Caki2 (cell line): ENCODE measurements at regions not wholly inside any gene's neighbourhood (a gene's known extent, or its start where the extent isn't known, plus 50 kb on each side); places are given as distances from the start of the nearest gene placed in this dataset.

ENCODE experiments used
- DNase-seq: peaks from one replicate; pipeline ENCODE4 v3.0.0-alpha.2; 2015; ENCODE audit warnings: low read depth
- in situ Hi-C: cut with HindIII; loops from 2 replicates; pipeline ENCODE4 v1.10.0; 2016; ENCODE audit warnings: low sequenced_read_pairs, low pct_unique_long_range_greater_than_20kb, mixed read lengths

DNA sequence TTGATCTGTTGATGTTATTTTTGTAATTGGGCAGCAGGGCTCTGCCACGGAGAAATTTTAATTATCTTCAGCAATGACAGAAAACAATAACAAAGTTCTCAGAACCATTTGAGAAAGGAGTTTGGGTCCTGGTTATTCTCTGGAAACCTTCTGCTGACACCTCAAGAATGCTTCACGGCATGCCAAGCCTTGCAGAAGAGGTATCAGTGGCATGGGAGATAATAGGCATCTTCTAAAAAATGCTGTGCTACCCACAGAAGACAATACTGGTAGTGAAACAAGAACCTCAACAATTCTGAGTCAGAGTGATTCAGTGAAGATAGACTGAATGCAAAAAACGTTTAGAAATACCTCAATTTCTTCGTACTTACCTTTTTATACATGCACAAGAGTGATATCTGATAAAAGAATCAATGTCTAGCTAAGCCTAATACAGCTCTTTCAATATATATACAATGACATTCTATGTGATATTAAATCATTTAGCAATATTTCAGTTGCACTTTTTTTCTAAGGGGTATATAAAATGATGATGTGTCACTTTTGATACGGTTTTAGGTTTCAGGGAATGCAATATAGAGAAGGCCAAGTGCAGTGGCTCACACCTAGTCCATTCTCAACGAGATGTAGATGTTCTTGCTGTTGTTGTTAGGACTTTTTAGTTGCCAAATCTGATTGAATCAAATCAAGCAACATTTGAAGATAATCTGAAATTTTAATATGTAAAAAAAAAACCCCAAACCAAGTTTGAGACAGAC lies 110.4 kb upstream of the COL21A1 start:
- no peak for DNase-seq
- in situ Hi-C loops = loop anchor here (25.0 kb wide), 1 partner anchor 230 kb away; no protein-coding TSS in a partner anchor

DNA sequence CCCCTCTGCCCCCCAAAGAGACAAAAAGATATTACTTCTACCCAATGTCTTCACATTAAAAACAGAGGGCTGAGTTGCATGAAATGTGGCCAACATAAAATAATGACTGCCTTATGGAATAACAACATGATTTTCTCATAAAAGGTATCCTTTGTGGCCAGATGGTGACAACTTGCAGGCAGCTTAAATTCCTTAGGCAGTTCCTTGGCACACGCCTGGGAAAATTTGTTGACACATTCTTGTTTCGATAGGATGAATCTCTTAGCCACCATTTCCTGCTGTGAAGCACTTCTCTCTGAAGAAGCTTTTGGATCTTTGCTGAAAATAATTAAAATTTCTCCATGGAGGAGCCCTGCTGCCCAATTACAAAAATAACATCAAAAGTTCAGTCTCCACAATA lies 109.0 kb upstream of the COL21A1 start:
- no peak for DNase-seq
- in situ Hi-C loops = loop anchor here (25.0 kb wide), 1 partner anchor 231 kb away; no protein-coding TSS in a partner anchor

DNA sequence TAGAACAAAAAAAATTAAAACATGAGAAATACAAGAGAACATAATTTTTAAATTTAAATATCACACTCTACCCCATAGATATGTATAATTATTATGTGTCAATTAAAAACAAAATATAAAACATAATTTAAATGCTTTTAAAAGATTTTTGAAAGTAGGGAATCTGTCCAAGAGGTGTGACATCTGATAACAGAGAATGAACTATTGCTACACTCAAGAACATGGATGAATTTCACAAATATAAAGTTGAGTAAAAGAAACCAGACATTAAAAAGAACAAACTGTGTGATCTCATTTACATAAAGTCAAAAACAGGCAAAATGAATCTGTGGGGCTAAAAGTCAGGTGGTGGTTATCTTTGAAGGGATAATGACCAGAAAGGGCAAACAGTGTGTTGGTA lies 106.5 kb upstream of the COL21A1 start:
- DNase-seq = no peak
- in situ Hi-C loops = loop anchor here (25.0 kb wide), 1 partner anchor 233 kb away; no protein-coding TSS in a partner anchor

DNA sequence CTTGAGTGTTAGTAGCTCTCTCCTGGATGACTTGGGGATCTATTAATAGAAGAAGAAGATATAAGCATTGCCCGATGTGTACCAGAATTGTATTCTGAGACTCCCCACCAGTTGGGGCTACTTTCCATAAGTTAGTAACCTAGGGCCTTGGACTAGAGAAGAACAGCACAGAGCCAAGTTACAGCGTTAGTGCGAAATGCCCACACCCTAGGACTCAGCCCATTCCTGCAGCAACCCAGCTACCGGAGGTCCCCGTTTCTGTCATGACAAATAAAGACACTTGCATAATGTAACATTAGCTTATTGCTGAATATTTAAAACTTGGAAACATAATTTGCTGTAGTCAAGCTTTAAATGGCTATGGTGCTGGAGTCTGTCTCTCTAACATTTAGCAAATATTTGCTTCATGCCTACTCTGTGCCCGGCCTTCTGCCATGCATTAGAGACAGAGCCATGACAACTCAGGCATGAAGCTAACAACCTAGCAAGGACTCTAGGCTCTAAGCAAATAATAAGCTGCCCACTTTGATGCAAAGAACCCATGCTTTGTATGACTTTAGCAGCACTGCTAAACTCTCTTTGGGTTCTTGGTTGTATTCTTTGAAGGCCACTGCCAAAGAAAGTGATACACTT lies 103.4 kb upstream of the COL21A1 start:
- DNase-seq = no peak
- in situ Hi-C loops = loop anchor here (25.0 kb wide), 1 partner anchor 237 kb away; no protein-coding TSS in a partner anchor

DNA sequence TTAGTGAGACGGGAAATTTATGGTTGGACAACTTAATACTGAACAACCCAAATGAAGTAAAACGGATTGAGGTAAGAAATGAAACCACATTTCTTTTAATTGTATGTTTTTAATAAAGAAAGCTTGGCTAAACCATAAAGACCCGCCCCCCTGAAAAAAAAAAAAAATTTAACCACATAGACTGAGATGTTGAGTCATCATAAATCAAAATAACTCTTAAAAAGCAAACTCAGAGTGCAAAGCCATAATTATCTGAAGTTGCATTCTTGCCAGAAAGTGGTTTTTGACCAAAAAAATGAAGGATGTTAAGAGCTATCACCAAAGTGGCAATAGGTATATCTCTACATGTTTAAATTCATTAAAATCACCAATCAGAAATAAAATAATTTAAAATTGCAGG lies 101.8 kb upstream of the COL21A1 start:
- in situ Hi-C loops = no loop called here
- DNase-seq = no peak

DNA sequence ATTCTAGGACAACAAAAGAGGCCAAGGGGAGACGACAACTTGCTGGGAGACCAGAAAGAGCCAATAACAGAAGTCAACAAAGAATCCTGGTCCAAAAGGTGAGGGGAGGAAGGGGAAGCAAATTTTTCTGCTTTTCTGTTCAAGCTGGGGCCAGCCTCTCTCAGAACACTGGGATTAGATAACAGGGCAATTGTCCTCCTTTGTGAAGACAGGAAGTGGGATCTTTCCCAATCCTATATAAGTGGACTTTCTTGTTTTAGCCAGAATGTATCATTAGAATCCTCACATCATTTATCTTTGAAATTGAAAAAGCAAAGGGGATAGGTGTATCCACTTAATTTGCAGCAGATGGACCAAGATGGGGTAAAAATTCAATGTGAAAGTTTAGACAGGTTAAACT lies 101.2 kb upstream of the COL21A1 start:
- in situ Hi-C loops = no loop called here
- no peak for DNase-seq

DNA sequence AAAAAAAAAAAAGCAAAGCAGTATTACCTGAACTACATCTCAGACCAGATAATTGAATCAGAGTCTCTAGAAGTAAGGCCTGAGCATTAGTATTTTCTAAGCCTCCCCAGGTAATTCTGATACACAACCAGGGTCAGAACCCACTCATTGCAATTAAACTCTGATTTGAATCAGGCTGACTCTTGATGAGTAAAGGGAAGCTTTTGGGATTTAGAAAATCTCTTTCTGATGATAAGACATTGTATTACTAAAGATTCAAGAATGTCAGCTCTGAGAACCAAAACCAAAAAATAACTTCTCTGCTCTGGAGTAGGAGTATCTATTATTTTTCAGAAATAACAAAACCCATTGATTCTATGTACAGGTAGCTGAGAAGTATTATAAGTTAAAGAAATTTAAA lies 100.1 kb upstream of the COL21A1 start:
- no peak for DNase-seq

DNA sequence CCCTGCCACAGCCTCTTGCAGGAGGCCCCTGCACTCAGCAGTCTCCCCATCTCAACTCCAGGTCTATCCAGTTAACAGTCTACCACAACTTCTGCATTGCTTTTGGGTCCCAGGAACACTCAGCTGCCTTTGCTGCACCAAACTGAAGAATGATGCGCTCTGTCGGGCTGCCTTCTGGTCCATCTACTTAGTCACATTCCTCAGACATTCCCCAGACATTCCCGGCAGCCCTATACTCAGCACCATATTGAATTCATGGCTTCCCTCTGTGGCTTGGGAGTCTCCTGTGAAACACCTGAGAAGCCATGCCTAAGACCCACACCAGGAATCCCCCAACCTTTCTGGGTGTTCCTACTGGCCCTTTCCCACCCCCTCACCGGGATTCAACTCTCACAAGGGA lies 99.6 kb upstream of the COL21A1 start:
- in situ Hi-C loops = no loop called here
- DNase-seq = no peak

More for the DNA sequence above, 100.1 kb upstream of the COL21A1 start:
- in situ Hi-C loops = no loop called here

DNA sequence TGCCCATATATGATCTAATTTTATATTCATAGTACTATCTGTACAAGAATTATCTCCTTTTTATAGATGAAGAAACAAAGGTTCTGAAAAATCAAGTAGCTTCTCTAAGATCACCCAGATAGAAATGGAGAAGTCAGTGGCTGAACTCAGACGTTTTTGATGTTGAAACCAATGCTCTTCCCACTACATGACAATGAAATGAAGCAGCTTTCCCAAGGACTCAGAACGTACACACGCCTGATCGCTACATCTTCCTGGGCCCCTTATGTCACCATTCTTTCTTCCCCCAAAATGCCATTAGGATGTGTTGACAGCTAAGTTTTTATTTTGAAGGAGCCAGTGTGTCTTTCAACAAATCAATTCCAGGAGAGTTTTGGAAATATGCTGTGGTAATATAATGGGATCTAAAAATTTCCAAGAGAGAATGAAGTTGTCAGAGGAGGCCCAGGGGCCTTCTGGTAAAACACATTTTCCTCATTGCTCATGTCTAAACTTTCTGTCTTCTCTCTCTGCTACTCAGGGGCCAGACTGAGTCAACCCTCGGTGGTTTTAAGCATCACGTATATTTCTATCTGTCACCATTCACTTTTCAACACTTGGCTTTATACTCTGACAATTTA lies 98.1 kb upstream of the COL21A1 start:
- no peak for DNase-seq
- in situ Hi-C loops = no loop called here

DNA sequence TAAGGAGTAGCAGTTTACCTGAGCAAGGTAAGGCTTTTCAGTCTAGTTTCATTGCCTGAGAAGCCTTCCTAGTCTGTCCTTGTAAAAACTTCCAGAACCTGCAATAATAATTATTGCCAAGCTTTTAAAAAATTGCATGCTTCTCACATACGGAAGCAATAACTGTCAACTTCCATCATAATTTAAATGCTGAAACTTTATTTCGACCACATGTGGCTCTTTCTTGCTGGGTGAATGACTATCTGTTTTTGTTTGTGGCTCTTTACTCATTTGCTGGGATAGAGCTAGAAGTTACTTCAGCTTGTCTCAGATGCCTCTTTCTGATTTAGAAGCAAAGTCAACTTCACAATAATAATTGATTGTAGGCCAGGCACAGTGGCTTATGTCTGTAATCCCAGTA lies 95.9 kb upstream of the COL21A1 start:
- DNase-seq = no peak
- in situ Hi-C loops = no loop called here

DNA sequence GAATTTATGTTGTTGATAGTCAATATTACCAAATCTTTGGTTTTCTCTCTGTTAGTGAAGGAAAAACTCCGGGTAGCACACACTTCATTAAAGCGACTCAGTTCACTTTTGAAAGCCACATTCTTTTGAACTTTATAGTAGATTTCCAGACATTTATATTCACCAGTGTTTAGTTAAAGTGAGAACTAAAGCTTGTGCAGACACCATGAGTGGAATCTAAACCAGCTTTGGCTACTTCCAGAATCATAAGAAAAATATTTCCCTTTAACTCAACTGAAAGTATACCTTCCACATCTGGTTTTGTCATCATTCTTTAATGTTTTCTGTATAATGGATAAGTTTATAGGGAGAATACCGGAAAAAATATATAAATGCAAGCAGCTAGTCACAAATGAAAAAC lies 92.1 kb upstream of the COL21A1 start:
- no peak for DNase-seq
- in situ Hi-C loops = no loop called here

DNA sequence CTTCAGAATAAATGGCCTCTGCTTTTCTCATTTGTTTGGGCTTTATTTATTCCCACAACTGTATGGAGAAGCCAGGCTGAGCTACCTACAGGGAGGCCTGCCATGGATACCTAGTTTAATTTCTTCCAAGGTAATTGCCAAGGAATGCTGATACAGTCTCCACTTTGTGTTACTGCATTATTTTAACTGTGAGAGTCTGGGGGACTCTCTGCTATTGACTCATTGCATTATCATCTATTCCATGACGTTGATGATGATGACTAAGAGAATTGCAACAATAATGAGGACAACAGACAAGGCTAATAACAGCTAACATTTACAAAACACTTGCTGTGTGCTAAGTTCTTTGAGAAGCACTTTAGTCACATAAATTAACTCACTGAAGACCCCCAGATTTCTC lies 88.3 kb upstream of the COL21A1 start:
- in situ Hi-C loops = no loop called here
- DNase-seq = peak; percentile 20

DNA sequence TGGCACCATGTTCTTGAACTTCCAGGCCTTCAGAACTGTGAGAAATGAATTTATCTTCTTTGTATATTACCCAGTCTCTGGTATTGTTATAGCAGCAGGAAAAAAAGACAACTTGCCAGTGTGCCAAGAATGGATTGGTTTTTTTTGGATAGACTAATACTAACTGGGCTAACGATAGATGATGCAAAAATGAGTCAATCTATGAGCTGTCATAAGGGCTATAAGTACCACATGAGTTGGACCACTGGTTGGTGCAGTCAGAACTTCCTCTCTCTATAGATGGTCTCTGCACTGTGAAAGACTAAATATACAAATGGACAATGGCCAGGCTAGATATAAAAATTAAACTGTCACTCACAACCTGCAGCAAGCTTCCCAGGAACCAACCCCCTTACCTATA lies 87.6 kb upstream of the COL21A1 start:
- DNase-seq = no peak
- in situ Hi-C loops = no loop called here

DNA sequence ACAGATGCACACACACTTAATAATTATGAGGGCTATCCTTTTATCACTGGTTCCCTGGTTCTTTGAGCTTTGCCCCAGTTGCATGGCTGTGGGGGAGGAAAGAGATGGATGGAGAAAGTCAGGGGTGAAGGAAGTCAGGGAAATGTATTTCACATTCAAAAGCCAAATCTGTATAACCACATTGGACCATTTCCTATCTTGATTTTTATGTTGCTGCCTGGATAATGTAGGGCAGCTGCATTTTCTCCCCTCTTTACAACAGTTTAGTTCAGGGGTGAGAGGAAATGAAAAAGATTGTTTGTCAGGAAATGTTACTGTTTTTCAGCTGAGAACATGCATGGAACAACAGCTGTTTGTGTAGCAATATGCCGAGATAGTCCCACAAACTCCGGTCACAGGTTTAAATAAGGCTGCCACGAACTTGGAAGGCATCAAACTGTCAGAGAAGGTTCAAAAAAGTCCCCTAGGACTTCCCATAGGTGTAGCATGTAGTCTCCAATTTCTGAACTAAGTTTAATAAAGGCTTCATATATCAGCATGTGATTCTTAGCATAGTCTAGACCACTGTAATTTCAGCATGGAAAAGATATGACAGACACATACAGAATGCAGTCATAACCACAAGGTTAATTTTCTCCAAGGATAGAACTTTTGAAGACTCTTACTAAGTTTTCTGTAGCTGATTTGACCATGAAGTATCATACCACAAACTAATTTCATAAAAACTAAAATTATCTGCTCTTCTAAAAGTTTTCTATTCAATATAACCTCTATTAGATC lies 82.1 kb upstream of the COL21A1 start:
- no peak for DNase-seq
- in situ Hi-C loops = no loop called here

DNA sequence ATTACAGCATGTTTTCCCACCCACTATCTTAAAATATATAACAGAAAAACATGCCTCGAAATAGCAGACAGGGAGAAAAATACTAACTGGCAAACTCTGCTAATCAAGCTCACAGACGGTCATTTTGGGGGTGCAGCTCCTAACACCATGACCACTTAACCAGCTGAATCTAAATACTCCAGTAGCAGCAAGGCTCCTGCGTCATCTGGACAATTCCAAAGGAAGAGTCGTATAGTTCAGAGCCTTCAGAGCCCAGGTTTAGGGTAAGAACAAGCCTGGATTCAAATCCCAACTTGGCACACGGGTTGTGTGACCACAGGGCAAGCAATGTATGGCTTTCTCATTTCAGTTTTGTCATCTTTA lies 81.3 kb upstream of the COL21A1 start:
- DNase-seq = no peak
- in situ Hi-C loops = no loop called here

DNA sequence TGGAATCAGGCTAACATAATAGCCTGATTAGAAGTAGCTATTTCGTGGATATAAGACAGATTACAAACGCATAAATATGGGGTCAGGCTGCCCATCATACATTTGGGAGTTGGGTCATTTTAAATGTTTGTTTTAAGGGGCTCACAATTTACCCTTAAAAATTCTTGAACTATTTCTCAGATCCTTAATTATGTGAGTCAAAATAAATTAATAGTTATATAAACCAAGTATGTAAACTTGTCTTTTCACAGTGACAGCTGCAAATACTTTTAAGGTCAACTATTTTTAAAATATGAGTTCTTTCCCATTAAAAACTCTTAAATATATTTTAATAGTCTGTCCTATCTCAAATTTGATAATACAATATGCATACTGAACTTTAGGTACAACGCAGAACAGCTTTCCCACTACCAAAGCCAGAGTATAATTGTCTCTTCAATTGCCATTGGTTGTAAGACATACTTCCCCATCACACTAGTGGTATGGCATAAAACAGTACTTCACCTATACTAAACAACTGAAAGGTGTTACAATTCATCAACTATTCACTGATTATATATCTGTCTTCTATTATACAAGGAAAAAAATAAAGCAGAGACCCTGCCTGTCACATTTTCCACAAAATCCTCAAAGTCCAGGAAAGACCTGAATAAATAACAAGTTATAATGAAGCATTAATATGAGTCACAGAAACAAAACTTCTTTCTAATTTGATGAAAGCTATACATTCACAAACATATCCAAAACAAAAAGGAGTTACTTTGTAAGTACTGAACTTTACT lies 80.8 kb upstream of the COL21A1 start:
- in situ Hi-C loops = no loop called here
- no peak for DNase-seq

DNA sequence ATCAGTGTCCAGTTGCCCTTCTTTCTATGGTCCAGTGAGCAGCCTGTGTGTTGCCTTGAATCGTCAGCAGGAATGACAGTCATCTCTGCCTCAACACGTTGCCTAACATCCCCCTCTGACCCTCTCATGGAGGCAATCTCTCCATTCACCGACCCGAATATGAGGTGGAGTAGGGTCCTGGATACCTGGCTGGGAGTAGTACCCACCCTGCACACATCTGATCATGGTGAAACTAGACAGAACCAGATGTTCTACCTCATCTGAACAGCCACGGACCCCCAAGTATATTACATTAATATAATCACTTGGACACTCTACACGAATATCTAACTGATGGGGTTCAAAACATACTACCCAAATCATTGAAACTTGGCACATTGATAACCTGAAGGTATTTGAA lies 77.0 kb upstream of the COL21A1 start:
- in situ Hi-C loops = no loop called here
- no peak for DNase-seq

DNA sequence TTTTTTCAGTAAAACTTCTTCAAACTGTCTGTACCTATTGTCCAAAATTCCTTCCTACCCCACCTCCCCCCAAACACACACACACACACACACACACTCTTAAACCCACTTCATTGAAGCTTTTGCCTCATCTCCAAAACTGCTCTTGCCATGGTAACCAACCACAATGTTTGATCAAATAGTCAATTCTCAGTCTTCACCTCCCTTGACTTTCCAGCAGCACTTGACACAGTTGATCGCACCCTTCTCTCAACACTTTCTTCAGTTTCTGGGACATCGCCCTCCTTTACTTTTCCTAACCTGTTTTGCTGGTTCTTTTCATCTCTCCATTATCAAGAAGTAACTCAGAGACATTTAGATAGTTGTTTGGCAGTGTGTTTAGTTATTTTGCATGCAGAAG lies 71.5 kb upstream of the COL21A1 start:
- in situ Hi-C loops = no loop called here
- DNase-seq = no peak
